ENCODE measurements at regions not wholly inside any gene's neighbourhood (a gene's known extent, or its start where the extent isn't known, plus 50 kb on each side); places are given as distances from the start of the nearest gene placed in this dataset.
A peak's percentile ranks its signal among the peaks of the same experiment; 100 is the strongest.
"Not testable (repeated sequence)": the region's sequence is repeated elsewhere in the genome, so short reads cannot be mapped to it uniquely, and the experiment has no call there.

DNA sequence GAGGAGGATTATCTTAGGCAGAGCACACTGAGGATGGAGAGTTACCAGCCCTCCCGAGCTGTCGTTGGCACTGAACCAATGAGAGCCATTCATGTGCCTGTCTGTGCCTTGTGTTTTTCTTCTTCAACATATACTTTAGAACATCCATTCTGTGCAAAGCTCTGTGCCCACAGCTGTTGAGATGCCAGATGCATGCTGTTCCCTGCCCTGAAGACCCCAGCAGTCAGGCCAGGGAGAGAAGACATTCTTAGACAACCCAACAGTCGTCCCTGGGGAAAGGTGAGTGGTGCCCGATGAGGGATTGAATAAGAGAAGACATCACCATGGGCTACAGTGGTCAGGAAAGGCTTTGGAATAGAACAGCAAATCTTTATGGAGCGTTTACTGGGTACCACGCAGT is 114.1 kb downstream of the NRN1 start:
- peaks cover 10% of the 10 kb centered on the region for H3K4me1 ChIP-seq (ENCODE audit: control insufficient read depth, insufficient read depth, low read length)
- Mint-ChIP-seq H3K4me1 (peaks cover 8 to 14% of the 10 kb centered on the region in 2 donors), H3K27me3 (ENCODE audit: low read depth in 2 of 2) (peaks cover 0 to 3% of the 10 kb centered on the region in 2 donors), H3K36me3 (no peaks in the 10 kb centered on the region), H3K27ac (peak overlapping the region; percentile 88 to 91), H3K9me3 (no peaks in the 10 kb centered on the region), H3K4me3 (peak overlapping the region; percentile 91)
- peak in 1 of 3 donors; percentile 12 for ATAC-seq
- H3K4me3 ChIP-seq (ENCODE audit: low read length) = no peak overlapping the region
- H3K27me3 ChIP-seq (ENCODE audit: control insufficient read depth, insufficient read depth, low read length) = no peaks in the 10 kb centered on the region
- DNase-seq = no peak
- TF ChIP-seq, protein P1, sequence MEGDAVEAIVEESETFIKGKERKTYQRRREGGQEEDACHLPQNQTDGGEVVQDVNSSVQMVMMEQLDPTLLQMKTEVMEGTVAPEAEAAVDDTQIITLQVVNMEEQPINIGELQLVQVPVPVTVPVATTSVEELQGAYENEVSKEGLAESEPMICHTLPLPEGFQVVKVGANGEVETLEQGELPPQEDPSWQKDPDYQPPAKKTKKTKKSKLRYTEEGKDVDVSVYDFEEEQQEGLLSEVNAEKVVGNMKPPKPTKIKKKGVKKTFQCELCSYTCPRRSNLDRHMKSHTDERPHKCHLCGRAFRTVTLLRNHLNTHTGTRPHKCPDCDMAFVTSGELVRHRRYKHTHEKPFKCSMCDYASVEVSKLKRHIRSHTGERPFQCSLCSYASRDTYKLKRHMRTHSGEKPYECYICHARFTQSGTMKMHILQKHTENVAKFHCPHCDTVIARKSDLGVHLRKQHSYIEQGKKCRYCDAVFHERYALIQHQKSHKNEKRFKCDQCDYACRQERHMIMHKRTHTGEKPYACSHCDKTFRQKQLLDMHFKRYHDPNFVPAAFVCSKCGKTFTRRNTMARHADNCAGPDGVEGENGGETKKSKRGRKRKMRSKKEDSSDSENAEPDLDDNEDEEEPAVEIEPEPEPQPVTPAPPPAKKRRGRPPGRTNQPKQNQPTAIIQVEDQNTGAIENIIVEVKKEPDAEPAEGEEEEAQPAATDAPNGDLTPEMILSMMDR (IDR thresholded peaks at IDR 0.05) = no peak
- 99% methylated on average over 6 of the region's 6 CpGs for WGBS (ENCODE audit: insufficient coverage)
- intact Hi-C loops (cut with micrococcal nuclease) = loop anchor here (5.0 kb wide), 1 partner anchor 420 kb away; no protein-coding TSS in a partner anchor
- no peaks in the 10 kb centered on the region for H3K36me3 ChIP-seq (ENCODE audit: control insufficient read depth, insufficient read depth, low read length)
- no peaks in the 10 kb centered on the region for H3K9me3 ChIP-seq (ENCODE audit: control insufficient read depth, insufficient read depth, low read length)
- H3K27ac ChIP-seq (ENCODE audit: low read length) = peak overlapping the region; percentile 59

DNA sequence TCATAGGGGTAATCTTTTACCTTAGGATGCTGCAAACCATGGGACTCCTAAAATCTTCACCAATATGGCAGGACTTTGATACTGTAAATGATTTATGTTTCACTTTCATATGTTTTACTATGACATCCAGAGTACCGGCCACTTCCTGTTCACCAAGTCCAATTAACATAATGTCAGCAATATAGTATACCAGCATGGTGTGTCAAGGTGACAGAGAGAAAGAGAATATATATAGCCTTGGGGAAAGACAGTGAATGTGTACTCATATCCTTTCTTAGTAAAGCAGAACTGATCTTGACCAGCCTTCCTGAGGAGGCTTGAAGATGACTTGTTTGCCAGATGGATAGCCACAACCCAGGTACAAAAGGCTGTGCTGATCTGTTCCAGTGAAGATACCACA is 127.9 kb downstream of the NRN1 start:
- no peaks in the 10 kb centered on the region for H3K9me3 Mint-ChIP-seq
- Histone ChIP-seq H3K27ac (ENCODE audit: low read length) (no peak overlapping the region), H3K27me3 (ENCODE audit: control insufficient read depth, insufficient read depth, low read length) (no peaks in the 10 kb centered on the region), H3K36me3 (ENCODE audit: control insufficient read depth, insufficient read depth, low read length) (no peaks in the 10 kb centered on the region), H3K4me3 (ENCODE audit: low read length) (no peak overlapping the region), H3K9me3 (ENCODE audit: control insufficient read depth, insufficient read depth, low read length) (no peaks in the 10 kb centered on the region), H3K4me1 (ENCODE audit: control insufficient read depth, insufficient read depth, low read length) (no peaks in the 10 kb centered on the region)
- WGBS (ENCODE audit: insufficient coverage) = no CpG with 5 or more reads among the region's 1 CpG
- DNase-seq = no peak
- no peaks in the 10 kb centered on the region for H3K27me3 Mint-ChIP-seq (ENCODE audit: low read depth in 2 of 2)
- H3K4me3 Mint-ChIP-seq = no peak overlapping the region
- TF ChIP-seq, protein P1 (IDR thresholded peaks at IDR 0.05) = no peak
- no peaks in the 10 kb centered on the region for H3K36me3 Mint-ChIP-seq
- ATAC-seq = peak; percentile 51 to 61 (median 54)
- H3K4me1 Mint-ChIP-seq = peaks cover 16 to 36% of the 10 kb centered on the region in 2 donors
- intact Hi-C loops (cut with micrococcal nuclease) = no loop called here
- H3K27ac Mint-ChIP-seq = no peak overlapping the region

DNA sequence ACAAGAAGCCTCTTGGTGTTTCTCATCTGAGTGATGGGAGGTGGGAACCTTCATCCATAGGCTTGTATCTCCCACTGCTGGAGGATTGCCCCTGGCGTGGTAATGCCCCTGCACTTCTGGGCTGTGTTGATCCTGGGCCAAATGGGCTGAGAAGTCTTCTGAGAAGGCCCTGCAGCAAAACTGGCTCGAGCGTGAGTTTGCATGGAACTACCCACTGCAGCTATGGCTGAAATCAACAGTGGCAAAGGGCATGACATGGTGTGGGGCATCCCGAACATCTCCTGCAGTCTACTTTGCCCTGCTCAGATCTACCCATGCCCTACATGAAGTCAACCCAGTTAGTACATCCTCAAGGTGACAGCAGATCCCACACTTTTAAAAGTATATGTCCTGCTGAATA is 130.6 kb downstream of the NRN1 start:
- WGBS (ENCODE audit: insufficient coverage) = 96% methylated on average over 4 of the region's 4 CpGs
- intact Hi-C loops (cut with micrococcal nuclease) = no loop called here

DNA sequence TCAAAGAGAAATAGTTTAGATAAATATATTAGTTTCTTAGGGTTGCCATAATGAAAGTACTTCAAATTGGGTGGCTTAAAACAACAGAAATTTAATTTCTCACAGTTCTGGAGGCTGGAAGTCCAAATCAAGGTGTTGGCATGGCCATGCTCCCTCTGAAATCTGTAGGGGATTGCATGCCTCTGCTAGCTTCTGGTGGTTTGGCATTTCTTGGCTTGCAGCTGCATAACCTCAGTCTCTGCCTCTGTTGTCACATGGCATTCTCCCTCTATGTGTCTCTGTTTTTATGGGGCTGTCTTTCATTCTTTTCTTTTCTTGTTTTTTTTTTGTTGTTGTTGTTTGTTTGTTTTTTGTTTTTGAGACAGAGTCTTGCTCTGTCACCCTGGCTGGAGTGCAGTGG is 132.7 kb downstream of the NRN1 start:
- peaks cover 35 to 68% of the 10 kb centered on the region in 2 donors for H3K4me1 Mint-ChIP-seq
- H3K36me3 Mint-ChIP-seq; H3K9me3 ChIP-seq (ENCODE audit: control insufficient read depth, insufficient read depth, low read length); ATAC-seq; H3K36me3 ChIP-seq (ENCODE audit: control insufficient read depth, insufficient read depth, low read length); H3K4me3 ChIP-seq (ENCODE audit: low read length); H3K4me1 ChIP-seq (ENCODE audit: control insufficient read depth, insufficient read depth, low read length); intact Hi-C loops (cut with micrococcal nuclease); H3K27me3 ChIP-seq (ENCODE audit: control insufficient read depth, insufficient read depth, low read length); H3K27me3 Mint-ChIP-seq (ENCODE audit: low read depth in 2 of 2); DNase-seq; H3K4me3 Mint-ChIP-seq; H3K27ac ChIP-seq (ENCODE audit: low read length); H3K9me3 Mint-ChIP-seq: not testable (repeated sequence)
- peak overlapping the region; percentile 18 to 61 for H3K27ac Mint-ChIP-seq

More for the DNA sequence above, 130.6 kb downstream of the NRN1 start:
- Histone ChIP-seq H3K9me3 (ENCODE audit: control insufficient read depth, insufficient read depth, low read length) (no peaks in the 10 kb centered on the region), H3K27ac (ENCODE audit: low read length) (no peak overlapping the region), H3K4me3 (ENCODE audit: low read length) (no peak overlapping the region), H3K27me3 (ENCODE audit: control insufficient read depth, insufficient read depth, low read length) (no peaks in the 10 kb centered on the region), H3K4me1 (ENCODE audit: control insufficient read depth, insufficient read depth, low read length) (no peaks in the 10 kb centered on the region), H3K36me3 (ENCODE audit: control insufficient read depth, insufficient read depth, low read length) (no peaks in the 10 kb centered on the region)
- Mint-ChIP-seq H3K36me3 (no peaks in the 10 kb centered on the region), H3K27ac (no peak overlapping the region), H3K27me3 (ENCODE audit: low read depth in 2 of 2) (no peaks in the 10 kb centered on the region), H3K4me3 (no peak overlapping the region), H3K4me1 (peaks cover 24 to 54% of the 10 kb centered on the region in 2 donors), H3K9me3 (peaks cover 2 to 5% of the 10 kb centered on the region in 2 donors)
- DNase-seq (no peak), ATAC-seq (no peak)
- TF ChIP-seq, protein P1 (IDR thresholded peaks at IDR 0.05) = no peak
